ENCODE measurements at regions not wholly inside any gene's neighbourhood (a gene's known extent, or its start where the extent isn't known, plus 50 kb on each side); places are given as distances from the start of the nearest gene placed in this dataset.

GRCh38 chr3:187957582-187957981 is 196.4 kb upstream of the LPP start:
- no peak overlapping the region for H3K4me3 ChIP-seq (replicated peaks in 1 of 3; ENCODE audit: insufficient read depth in 1 of 3, low read depth in 1 of 3, low read length in 3 of 3)
- ChIA-PET CTCF (no interaction called here), POLR2A (no interaction called here)
- H2AFZ ChIP-seq (ENCODE audit: low read depth, low read length) = no peak overlapping the region
- H3K36me3 ChIP-seq (ENCODE audit: control insufficient read depth in 2 of 2, extremely low read depth in 1 of 2, insufficient read depth in 2 of 2, low read length in 2 of 2) = no peaks in the 10 kb centered on the region
- no peak for FAIRE-seq
- H3K27me3 ChIP-seq (ENCODE audit: control insufficient read depth in 2 of 2, insufficient read depth in 2 of 2, low read length in 2 of 2) = peaks cover under 1 to 1% of the 10 kb centered on the region in 2 experiments
- intact Hi-C loops (cut with micrococcal nuclease) (no loop called here), dilution Hi-C loops (cut with MboI; ENCODE audit: extremely low pct_ligation_motif_present, low sequenced_read_pairs) (no loop called here)
- H3K9me1 ChIP-seq (replicated peaks; ENCODE audit: control insufficient read depth, extremely low read depth, insufficient read depth, low read length) = no peaks in the 10 kb centered on the region
- TF ChIP-seq CTCF (IDR thresholded peaks at IDR 0.05; ENCODE audit: extremely low read depth in 1 of 2, insufficient read depth in 1 of 2, low read depth in 1 of 2, low read length in 2 of 2) (no peak), EZH2 (IDR thresholded peaks at IDR 0.05; ENCODE audit: borderline replicate concordance, low read depth, low read length, severe bottlenecking) (no peak), POLR2AphosphoS5 (IDR thresholded peaks at IDR 0.05; ENCODE audit: insufficient read depth, low read depth, low read length) (no peak), GATA2 (IDR thresholded peaks at IDR 0.05; ENCODE audit: insufficient read depth, insufficient read length, low read depth, low read length) (no peak), POLR2A (IDR thresholded peaks at IDR 0.05; ENCODE audit: low read depth, low read length) (no peak), MAX (IDR thresholded peaks at IDR 0.05; ENCODE audit: insufficient read depth, insufficient read length) (no peak), FOS (IDR thresholded peaks at IDR 0.05; ENCODE audit: borderline replicate concordance, insufficient read depth, low read length) (no peak), JUN (IDR thresholded peaks at IDR 0.05; ENCODE audit: borderline replicate concordance, insufficient read depth, insufficient read length, low read depth) (no peak), MYC (IDR thresholded peaks at IDR 0.05; ENCODE audit: low read depth, low read length) (no peak)
- H3K4me1 ChIP-seq (ENCODE audit: control insufficient read depth, extremely low read depth, insufficient read depth, low read length) = no peaks in the 10 kb centered on the region
- no peak overlapping the region for H3K4me2 ChIP-seq (ENCODE audit: insufficient read depth, low read length)
- no peaks in the 10 kb centered on the region for H4K20me1 ChIP-seq (replicated peaks; ENCODE audit: control insufficient read depth, extremely low read depth, insufficient read depth, low read length)
- no peak overlapping the region for H3K9ac ChIP-seq (replicated peaks; ENCODE audit: extremely low read depth, insufficient read depth, low read length)
- no peaks in the 10 kb centered on the region for H3K79me2 ChIP-seq (ENCODE audit: control insufficient read depth, insufficient read depth, low read length)
- BruUV-seq (replicated peaks) = no TSS peak
- DNase-seq (ENCODE audit: low read depth, low spot score) = no peak
- no peak overlapping the region for H3K27ac ChIP-seq (ENCODE audit: insufficient read depth, low read depth, low read length)
- H3K9me3 ChIP-seq (replicated peaks; ENCODE audit: control insufficient read depth, insufficient read depth, low read length) = no peaks in the 10 kb centered on the region
